ENCODE measurements at regions not wholly inside any gene's neighbourhood (a gene's known extent, or its start where the extent isn't known, plus 50 kb on each side); places are given as distances from the start of the nearest gene placed in this dataset.
A peak's percentile ranks its signal among the peaks of the same experiment; 100 is the strongest.

DNA sequence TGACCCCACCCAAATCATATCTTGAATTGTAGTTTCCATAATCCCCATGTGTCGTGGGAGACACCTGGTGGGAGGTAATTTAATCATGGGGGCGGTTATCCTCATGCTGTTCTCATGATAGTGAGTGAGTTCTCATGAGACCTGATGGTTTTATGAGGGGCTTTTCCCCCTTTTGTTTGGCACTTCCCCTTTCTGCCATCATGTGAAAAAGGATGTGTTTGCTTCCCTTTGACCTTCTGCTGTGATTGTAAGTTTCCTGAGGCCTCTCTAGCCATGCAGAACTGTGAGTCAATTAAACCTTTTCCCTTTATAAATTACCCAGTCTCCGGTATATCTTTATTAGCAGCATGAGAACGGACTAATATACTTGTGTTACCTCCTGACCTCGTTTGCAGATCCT lies 156.6 kb upstream of the MTNR1B start (continued):
- TF ChIP-seq, protein P1, sequence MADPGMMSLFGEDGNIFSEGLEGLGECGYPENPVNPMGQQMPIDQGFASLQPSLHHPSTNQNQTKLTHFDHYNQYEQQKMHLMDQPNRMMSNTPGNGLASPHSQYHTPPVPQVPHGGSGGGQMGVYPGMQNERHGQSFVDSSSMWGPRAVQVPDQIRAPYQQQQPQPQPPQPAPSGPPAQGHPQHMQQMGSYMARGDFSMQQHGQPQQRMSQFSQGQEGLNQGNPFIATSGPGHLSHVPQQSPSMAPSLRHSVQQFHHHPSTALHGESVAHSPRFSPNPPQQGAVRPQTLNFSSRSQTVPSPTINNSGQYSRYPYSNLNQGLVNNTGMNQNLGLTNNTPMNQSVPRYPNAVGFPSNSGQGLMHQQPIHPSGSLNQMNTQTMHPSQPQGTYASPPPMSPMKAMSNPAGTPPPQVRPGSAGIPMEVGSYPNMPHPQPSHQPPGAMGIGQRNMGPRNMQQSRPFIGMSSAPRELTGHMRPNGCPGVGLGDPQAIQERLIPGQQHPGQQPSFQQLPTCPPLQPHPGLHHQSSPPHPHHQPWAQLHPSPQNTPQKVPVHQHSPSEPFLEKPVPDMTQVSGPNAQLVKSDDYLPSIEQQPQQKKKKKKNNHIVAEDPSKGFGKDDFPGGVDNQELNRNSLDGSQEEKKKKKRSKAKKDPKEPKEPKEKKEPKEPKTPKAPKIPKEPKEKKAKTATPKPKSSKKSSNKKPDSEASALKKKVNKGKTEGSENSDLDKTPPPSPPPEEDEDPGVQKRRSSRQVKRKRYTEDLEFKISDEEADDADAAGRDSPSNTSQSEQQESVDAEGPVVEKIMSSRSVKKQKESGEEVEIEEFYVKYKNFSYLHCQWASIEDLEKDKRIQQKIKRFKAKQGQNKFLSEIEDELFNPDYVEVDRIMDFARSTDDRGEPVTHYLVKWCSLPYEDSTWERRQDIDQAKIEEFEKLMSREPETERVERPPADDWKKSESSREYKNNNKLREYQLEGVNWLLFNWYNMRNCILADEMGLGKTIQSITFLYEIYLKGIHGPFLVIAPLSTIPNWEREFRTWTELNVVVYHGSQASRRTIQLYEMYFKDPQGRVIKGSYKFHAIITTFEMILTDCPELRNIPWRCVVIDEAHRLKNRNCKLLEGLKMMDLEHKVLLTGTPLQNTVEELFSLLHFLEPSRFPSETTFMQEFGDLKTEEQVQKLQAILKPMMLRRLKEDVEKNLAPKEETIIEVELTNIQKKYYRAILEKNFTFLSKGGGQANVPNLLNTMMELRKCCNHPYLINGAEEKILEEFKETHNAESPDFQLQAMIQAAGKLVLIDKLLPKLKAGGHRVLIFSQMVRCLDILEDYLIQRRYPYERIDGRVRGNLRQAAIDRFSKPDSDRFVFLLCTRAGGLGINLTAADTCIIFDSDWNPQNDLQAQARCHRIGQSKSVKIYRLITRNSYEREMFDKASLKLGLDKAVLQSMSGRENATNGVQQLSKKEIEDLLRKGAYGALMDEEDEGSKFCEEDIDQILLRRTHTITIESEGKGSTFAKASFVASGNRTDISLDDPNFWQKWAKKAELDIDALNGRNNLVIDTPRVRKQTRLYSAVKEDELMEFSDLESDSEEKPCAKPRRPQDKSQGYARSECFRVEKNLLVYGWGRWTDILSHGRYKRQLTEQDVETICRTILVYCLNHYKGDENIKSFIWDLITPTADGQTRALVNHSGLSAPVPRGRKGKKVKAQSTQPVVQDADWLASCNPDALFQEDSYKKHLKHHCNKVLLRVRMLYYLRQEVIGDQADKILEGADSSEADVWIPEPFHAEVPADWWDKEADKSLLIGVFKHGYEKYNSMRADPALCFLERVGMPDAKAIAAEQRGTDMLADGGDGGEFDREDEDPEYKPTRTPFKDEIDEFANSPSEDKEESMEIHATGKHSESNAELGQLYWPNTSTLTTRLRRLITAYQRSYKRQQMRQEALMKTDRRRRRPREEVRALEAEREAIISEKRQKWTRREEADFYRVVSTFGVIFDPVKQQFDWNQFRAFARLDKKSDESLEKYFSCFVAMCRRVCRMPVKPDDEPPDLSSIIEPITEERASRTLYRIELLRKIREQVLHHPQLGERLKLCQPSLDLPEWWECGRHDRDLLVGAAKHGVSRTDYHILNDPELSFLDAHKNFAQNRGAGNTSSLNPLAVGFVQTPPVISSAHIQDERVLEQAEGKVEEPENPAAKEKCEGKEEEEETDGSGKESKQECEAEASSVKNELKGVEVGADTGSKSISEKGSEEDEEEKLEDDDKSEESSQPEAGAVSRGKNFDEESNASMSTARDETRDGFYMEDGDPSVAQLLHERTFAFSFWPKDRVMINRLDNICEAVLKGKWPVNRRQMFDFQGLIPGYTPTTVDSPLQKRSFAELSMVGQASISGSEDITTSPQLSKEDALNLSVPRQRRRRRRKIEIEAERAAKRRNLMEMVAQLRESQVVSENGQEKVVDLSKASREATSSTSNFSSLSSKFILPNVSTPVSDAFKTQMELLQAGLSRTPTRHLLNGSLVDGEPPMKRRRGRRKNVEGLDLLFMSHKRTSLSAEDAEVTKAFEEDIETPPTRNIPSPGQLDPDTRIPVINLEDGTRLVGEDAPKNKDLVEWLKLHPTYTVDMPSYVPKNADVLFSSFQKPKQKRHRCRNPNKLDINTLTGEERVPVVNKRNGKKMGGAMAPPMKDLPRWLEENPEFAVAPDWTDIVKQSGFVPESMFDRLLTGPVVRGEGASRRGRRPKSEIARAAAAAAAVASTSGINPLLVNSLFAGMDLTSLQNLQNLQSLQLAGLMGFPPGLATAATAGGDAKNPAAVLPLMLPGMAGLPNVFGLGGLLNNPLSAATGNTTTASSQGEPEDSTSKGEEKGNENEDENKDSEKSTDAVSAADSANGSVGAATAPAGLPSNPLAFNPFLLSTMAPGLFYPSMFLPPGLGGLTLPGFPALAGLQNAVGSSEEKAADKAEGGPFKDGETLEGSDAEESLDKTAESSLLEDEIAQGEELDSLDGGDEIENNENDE (IDR thresholded peaks at IDR 0.05; ENCODE audit: insufficient replicate concordance, low read length) = no peak
- TF ChIP-seq RAD21 (IDR thresholded peaks at IDR 0.05 in 1 of 2, conservative IDR thresholded peaks at IDR 0.05 in 1 of 2; ENCODE audit: low read depth in 2 of 2, low read length in 2 of 2) (0 out of 4 replicates have a peak, but pooled peaks of 1 of the 2 experiments have one; percentile 9), HDAC6 (IDR thresholded peaks at IDR 0.05; ENCODE audit: low read depth, low read length) (no peak), NRF1 (IDR thresholded peaks at IDR 0.05; ENCODE audit: low read depth, low read length) (no peak), SRF (IDR thresholded peaks at IDR 0.05; ENCODE audit: low read depth, low read length) (no peak), TAF7 (optimal IDR thresholded peaks at IDR 0.05; ENCODE audit: borderline replicate concordance, low read depth, low read length) (no peak)
